ENCODE measurements at regions not wholly inside any gene's neighbourhood (a gene's known extent, or its start where the extent isn't known, plus 50 kb on each side); places are given as distances from the start of the nearest gene placed in this dataset.

DNA sequence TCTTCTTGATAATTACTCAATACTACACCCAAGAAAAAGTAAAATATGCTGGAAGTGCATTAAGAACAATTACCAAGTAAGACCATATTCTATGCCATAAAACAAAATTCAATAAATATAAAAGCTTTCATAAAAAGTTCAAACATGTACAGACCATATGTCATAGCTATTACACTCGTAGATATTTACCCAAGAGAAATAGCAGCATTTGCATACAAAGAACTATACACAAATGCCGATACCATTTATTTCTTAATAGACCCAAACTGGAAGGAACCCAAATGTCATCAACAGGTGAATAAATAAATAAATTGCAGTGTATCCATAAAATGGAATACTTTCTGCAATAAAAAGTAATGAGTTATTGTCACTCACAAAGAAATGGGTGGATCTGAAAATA, 78.3 kb upstream of the SLC16A7 start:
- no peaks in the 10 kb centered on the region for H3K9me3 ChIP-seq
- no peak overlapping the region for H3K4me3 ChIP-seq
- 83% methylated on average over 2 of the region's 2 CpGs for WGBS

DNA sequence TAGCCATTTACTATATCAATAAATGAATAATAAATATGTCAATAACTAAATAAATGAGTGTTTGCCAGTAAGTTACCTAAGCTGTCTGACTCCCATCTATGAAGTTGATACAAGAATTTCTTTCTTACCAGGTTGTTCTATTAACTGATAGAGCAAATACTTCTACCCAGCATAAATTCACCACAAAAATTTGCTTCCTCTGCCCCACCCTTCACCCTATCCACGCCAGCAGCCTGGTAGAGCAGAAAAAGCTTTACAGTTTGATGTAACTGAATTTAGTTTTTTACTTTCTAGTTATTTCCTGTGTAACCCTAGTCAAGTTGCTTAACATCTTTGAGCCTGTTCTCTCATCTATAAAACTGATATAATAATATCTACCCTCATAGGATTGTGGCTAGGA, 94.9 kb upstream of the SLC16A7 start:
- no peak for DNase-seq (ENCODE audit: low spot score in 2 of 2)
- Histone ChIP-seq H3K27me3 (no peaks in the 10 kb centered on the region), H3K27ac (no peak overlapping the region), H3K36me3 (no peaks in the 10 kb centered on the region), H3K4me1 (no peaks in the 10 kb centered on the region), H3K4me3 (no peak overlapping the region), H3K9me3 (no peaks in the 10 kb centered on the region)
- WGBS: 47% methylated on average over 1 of the region's 1 CpG
- TF ChIP-seq POLR2A (IDR thresholded peaks at IDR 0.05) (no peak), POLR2AphosphoS5 (IDR thresholded peaks at IDR 0.05) (no peak), EP300 (IDR thresholded peaks at IDR 0.05) (no peak)
- TF ChIP-seq, protein P1, sequence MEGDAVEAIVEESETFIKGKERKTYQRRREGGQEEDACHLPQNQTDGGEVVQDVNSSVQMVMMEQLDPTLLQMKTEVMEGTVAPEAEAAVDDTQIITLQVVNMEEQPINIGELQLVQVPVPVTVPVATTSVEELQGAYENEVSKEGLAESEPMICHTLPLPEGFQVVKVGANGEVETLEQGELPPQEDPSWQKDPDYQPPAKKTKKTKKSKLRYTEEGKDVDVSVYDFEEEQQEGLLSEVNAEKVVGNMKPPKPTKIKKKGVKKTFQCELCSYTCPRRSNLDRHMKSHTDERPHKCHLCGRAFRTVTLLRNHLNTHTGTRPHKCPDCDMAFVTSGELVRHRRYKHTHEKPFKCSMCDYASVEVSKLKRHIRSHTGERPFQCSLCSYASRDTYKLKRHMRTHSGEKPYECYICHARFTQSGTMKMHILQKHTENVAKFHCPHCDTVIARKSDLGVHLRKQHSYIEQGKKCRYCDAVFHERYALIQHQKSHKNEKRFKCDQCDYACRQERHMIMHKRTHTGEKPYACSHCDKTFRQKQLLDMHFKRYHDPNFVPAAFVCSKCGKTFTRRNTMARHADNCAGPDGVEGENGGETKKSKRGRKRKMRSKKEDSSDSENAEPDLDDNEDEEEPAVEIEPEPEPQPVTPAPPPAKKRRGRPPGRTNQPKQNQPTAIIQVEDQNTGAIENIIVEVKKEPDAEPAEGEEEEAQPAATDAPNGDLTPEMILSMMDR (IDR thresholded peaks at IDR 0.05): no peak

More for the DNA sequence above, 78.3 kb upstream of the SLC16A7 start:
- TF ChIP-seq EP300 (IDR thresholded peaks at IDR 0.05) (no peak), POLR2AphosphoS5 (IDR thresholded peaks at IDR 0.05) (no peak), POLR2A (IDR thresholded peaks at IDR 0.05) (no peak)
- TF ChIP-seq, protein P1 (IDR thresholded peaks at IDR 0.05): no peak
- no peak overlapping the region for H3K27ac ChIP-seq
- H3K36me3 ChIP-seq: no peaks in the 10 kb centered on the region
- no peaks in the 10 kb centered on the region for H3K27me3 ChIP-seq
- no peak for DNase-seq (ENCODE audit: low spot score in 2 of 2)
- H3K4me1 ChIP-seq: no peaks in the 10 kb centered on the region

DNA sequence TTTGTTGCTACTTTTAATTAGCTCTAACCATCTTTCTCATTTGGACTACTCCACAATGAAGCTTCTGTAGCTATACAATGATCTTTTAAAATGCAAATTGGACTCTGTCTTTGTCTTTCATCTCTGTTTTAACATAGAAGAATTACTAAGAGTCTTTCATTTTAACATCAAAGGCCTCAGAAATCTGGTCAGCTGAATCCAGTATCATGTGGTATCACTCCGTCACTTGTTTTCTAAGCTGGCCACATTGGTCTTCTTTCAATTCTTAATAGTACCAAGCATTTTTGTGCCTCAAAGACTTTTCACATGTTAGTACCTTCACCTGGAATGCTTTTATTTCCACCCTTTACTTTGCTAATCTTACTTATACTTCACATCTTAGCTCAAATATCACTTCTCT, 95.5 kb upstream of the SLC16A7 start:
- WGBS: 89% methylated on average over 1 of the region's 1 CpG
- DNase-seq (ENCODE audit: low spot score in 2 of 2): no peak
- H3K9me3 ChIP-seq: no peaks in the 10 kb centered on the region
- no peak overlapping the region for H3K27ac ChIP-seq
- H3K27me3 ChIP-seq: no peaks in the 10 kb centered on the region
- H3K4me3 ChIP-seq: no peak overlapping the region
- TF ChIP-seq POLR2AphosphoS5 (IDR thresholded peaks at IDR 0.05): no peak
- no peaks in the 10 kb centered on the region for H3K4me1 ChIP-seq
- no peaks in the 10 kb centered on the region for H3K36me3 ChIP-seq

DNA sequence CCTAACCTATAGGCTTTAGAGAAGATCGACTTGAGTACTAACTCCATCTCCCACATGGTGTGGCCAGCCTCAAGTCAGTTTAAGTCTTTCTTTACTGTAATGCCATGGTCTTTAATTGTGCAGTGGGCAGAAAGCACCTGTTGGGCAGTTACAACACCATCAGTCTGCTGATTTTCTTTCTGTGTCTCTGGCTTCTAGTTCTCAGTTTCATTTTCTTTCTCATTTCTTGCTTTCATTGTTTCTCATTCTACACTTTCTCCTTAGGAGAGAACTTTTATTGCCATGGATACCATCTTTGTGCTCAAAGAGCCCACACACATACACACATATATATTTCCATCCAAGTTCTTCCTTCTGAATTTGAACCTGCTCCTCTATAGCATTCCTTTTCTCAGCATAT, 96.1 kb upstream of the SLC16A7 start:
- H3K4me3 ChIP-seq: no peak overlapping the region
- no peak overlapping the region for H3K27ac ChIP-seq
- H3K27me3 ChIP-seq: no peaks in the 10 kb centered on the region
- DNase-seq (ENCODE audit: low spot score in 2 of 2): no peak
- no peaks in the 10 kb centered on the region for H3K4me1 ChIP-seq
- WGBS: 78% methylated on average over 1 of the region's 1 CpG
- no peak for TF ChIP-seq POLR2A (IDR thresholded peaks at IDR 0.05)
- no peaks in the 10 kb centered on the region for H3K36me3 ChIP-seq
- no peaks in the 10 kb centered on the region for H3K9me3 ChIP-seq

DNA sequence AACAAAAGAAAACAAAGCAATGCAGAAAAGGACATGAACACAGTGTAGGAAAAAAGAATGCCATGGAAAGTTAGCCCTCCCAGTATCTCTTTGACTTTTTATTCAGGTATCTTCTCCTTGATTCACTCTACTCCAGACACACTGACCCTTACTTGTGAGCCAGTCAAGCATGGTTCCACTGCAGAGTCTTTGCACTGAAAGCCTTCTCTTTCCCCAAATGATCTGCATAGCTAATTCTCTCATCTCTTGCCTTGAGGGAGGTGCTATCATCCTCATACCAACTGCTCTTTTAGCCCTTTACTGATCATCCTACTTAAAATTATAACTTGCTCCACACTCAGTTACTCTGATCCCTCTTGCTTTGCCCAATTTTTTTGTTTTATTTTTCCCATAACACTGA, 101.2 kb upstream of the SLC16A7 start:
- Histone ChIP-seq H3K27ac (no peak overlapping the region), H3K4me3 (no peak overlapping the region), H3K27me3 (no peaks in the 10 kb centered on the region), H3K9me3 (no peaks in the 10 kb centered on the region), H3K36me3 (no peaks in the 10 kb centered on the region), H3K4me1 (no peaks in the 10 kb centered on the region)
- no peak for DNase-seq (ENCODE audit: low spot score in 2 of 2)
- TF ChIP-seq POLR2AphosphoS5 (IDR thresholded peaks at IDR 0.05) (no peak), POLR2A (IDR thresholded peaks at IDR 0.05) (no peak)
- TF ChIP-seq, protein P1 (IDR thresholded peaks at IDR 0.05): no peak

DNA sequence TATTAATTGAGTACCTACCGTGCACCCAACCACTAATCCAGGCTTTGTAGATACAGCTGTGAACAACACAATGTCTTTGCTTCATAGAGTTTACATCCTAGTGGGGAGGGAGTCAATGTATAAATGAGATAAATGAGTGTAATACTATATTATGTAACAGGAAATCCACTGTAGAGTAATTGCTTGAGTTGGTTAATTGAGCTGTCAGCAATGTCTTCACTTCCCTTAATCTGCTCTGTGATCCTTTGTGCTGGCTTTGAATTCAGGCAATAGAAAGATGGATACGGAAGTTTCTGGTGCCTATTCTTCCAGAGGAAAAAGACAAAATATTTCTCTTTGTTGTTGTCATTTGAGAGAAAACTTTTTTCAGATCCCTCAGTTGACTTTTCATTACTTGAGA, 104.0 kb upstream of the SLC16A7 start:
- 61% methylated on average over 2 of the region's 2 CpGs for WGBS
- Histone ChIP-seq H3K27ac (no peak overlapping the region), H3K27me3 (no peaks in the 10 kb centered on the region), H3K4me1 (no peaks in the 10 kb centered on the region), H3K9me3 (no peaks in the 10 kb centered on the region), H3K36me3 (no peaks in the 10 kb centered on the region), H3K4me3 (no peak overlapping the region)
- no peak for DNase-seq (ENCODE audit: low spot score in 2 of 2)
- TF ChIP-seq, protein P1 (IDR thresholded peaks at IDR 0.05): no peak
- TF ChIP-seq POLR2A (IDR thresholded peaks at IDR 0.05) (no peak), POLR2AphosphoS5 (IDR thresholded peaks at IDR 0.05) (no peak)
